Neuronal stem cell (in vitro differentiated cells): ENCODE measurements at regions not wholly inside any gene's neighbourhood (a gene's known extent, or its start where the extent isn't known, plus 50 kb on each side); places are given as distances from the start of the nearest gene placed in this dataset.

Experiments
- DNase-seq: peaks from one replicate; pipeline ENCODE4 v3.0.0-alpha.2; 2013; ENCODE audit warnings: low spot score
- H2AFZ ChIP-seq: one replicate; pipeline ENCODE4 v1.6.1; 2013; ENCODE audit warnings: mild to moderate bottlenecking, low read length, inconsistent platforms
- H2AK5ac ChIP-seq: 2 replicates; pipeline ENCODE4 v1.6.1; 2013; ENCODE audit warnings: low read depth, mild to moderate bottlenecking, inconsistent platforms, low read length, moderate library complexity, mixed read lengths
- H2BK120ac ChIP-seq: 2 replicates; pipeline ENCODE4 v1.6.1; 2013; ENCODE audit warnings: low read depth, mild to moderate bottlenecking, inconsistent platforms, low read length, moderate library complexity, mixed read lengths
- H2BK12ac ChIP-seq: one replicate; pipeline ENCODE4 v1.6.1; 2013; ENCODE audit warnings: low read length, inconsistent platforms
- H2BK15ac ChIP-seq: 2 replicates; pipeline ENCODE4 v1.6.1; 2013; ENCODE audit warnings: mild to moderate bottlenecking, low read length, inconsistent platforms, mixed read lengths
- H2BK5ac ChIP-seq: one replicate; pipeline ENCODE4 v1.6.1; 2013; ENCODE audit warnings: inconsistent platforms, mild to moderate bottlenecking, low read length, moderate library complexity
- H3K14ac ChIP-seq: one replicate; pipeline ENCODE4 v1.6.1; 2013; ENCODE audit warnings: low read length, inconsistent platforms
- H3K18ac ChIP-seq: 2 replicates; pipeline ENCODE4 v1.6.1; 2013; ENCODE audit warnings: low read length, inconsistent platforms
- H3K23ac ChIP-seq: 2 replicates; pipeline ENCODE4 v1.6.1; 2013; ENCODE audit warnings: low read depth, mild to moderate bottlenecking, mixed read lengths, low read length, inconsistent platforms; ENCODE audit not compliant: poor library complexity
- H3K27ac ChIP-seq: replicated peaks from 3 replicates; pipeline ENCODE4 v1.5.1; 2013; ENCODE audit warnings: low read length, inconsistent platforms
- H3K27me3 ChIP-seq, 3 experiments: 2 replicates each; pipeline ENCODE4 v1.6.1; 2013; ENCODE audit warnings: low read length in 3 of 3, mild to moderate bottlenecking in 2 of 3, inconsistent platforms in 1 of 3, low read depth in 1 of 3, mixed read lengths in 1 of 3, moderate library complexity in 1 of 3; ENCODE audit not compliant: control insufficient read depth in 3 of 3, insufficient read depth in 3 of 3
- H3K36me3 ChIP-seq, 2 donors: replicated peaks in 1 of 2; 2 replicates each; pipeline ENCODE4 v1.6.1; 2013; ENCODE audit warnings: low read length in 2 of 2; ENCODE audit not compliant: control insufficient read depth in 2 of 2, insufficient read depth in 2 of 2
- H3K4ac ChIP-seq: 2 replicates; pipeline ENCODE4 v1.6.1; 2013; ENCODE audit warnings: inconsistent platforms, mild to moderate bottlenecking, low read length, moderate library complexity
- H3K4me1 ChIP-seq, 2 donors: 1 replicate in 1 of 2; 2 replicates in 1 of 2; pipeline ENCODE4 v1.6.1; 2013; ENCODE audit warnings: low read length in 2 of 2, low read depth in 1 of 2; ENCODE audit not compliant: control insufficient read depth in 2 of 2, insufficient read depth in 1 of 2
- H3K4me2 ChIP-seq: one replicate; pipeline ENCODE4 v1.6.1; 2013; ENCODE audit warnings: mild to moderate bottlenecking, low read length, inconsistent platforms; ENCODE audit not compliant: insufficient read depth, poor library complexity, severe bottlenecking
- H3K4me3 ChIP-seq, 2 donors: 2 replicates each; pipeline ENCODE4 v1.5.1; 2013; ENCODE audit warnings: low read length in 2 of 2, mild to moderate bottlenecking in 2 of 2, inconsistent platforms in 1 of 2, moderate library complexity in 1 of 2
- H3K79me1 ChIP-seq: one replicate; pipeline ENCODE4 v1.6.1; 2013; ENCODE audit warnings: low read depth, mild to moderate bottlenecking, inconsistent platforms, low read length, moderate library complexity
- H3K9ac ChIP-seq: one replicate; pipeline ENCODE4 v1.6.1; 2013; ENCODE audit warnings: mild to moderate bottlenecking, low read depth, low read length, inconsistent platforms; ENCODE audit not compliant: poor library complexity
- H3K9me3 ChIP-seq, 2 donors: replicated peaks in 1 of 2; 2 replicates each; pipeline versions ENCODE3 to v1.6.1; 2013; ENCODE audit warnings: low read length in 2 of 2, mild to moderate bottlenecking in 2 of 2, inconsistent platforms in 1 of 2, low read depth in 1 of 2, mixed read lengths in 1 of 2, moderate library complexity in 1 of 2; ENCODE audit not compliant: control insufficient read depth in 2 of 2, insufficient read depth in 1 of 2
- H4K8ac ChIP-seq: one replicate; pipeline ENCODE4 v1.6.1; 2013; ENCODE audit warnings: low read depth, mild to moderate bottlenecking, inconsistent platforms, low read length, moderate library complexity
- H4K91ac ChIP-seq: one replicate; pipeline ENCODE4 v1.6.1; 2013; ENCODE audit warnings: low read length, low read depth, mild to moderate bottlenecking, inconsistent platforms; ENCODE audit not compliant: poor library complexity
- WGBS, 2 donors: extraction: QIAGEN DNeasy Blood & Tissue Kit; methylation state at CpG; one replicate each; pipeline ENCODE4 v1.1.7; 2013; ENCODE audit warnings: missing lambda C conversion rate in 2 of 2, mixed read lengths in 1 of 2; ENCODE audit not compliant: insufficient read length in 2 of 2, insufficient replicate concordance in 1 of 2; ENCODE audit errors: extremely low coverage in 2 of 2; 5-methylcytosine and 5-hydroxymethylcytosine counted together

DNA sequence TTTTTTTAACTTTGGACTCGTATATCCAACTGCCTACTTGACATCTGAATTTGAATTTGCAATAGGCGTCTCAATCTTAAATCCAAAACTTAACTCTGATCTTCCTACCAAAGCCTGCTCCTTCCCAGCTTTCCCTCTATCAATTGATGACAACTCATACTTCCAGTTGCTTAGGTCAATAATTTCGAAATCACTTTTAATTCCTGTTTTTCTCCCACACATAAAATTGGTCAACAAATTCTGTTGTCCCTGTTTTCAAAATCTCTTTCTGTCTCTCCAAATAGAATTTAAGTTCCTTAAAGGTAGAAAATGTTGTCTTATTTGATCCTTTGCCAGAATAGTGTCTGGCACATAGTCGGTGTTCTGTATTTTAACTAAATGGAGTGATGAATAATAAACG is 332.4 kb downstream of the SATB1 start:
- no peak overlapping the region for H3K9ac ChIP-seq
- no peaks in the 10 kb centered on the region for H3K27me3 ChIP-seq
- no peak overlapping the region for H3K4me3 ChIP-seq
- DNase-seq: no peak
- H3K14ac ChIP-seq: no peak overlapping the region
- H3K4me2 ChIP-seq: no peak overlapping the region
- no peak overlapping the region for H2BK12ac ChIP-seq
- H3K27ac ChIP-seq: no peak overlapping the region
- no peak overlapping the region for H4K91ac ChIP-seq
- no peak overlapping the region for H2BK15ac ChIP-seq
- no peak overlapping the region for H3K23ac ChIP-seq
- H3K9me3 ChIP-seq: peaks cover 0 to 7% of the 10 kb centered on the region in 2 donors
- no peaks in the 10 kb centered on the region for H3K79me1 ChIP-seq
- no peak overlapping the region for H2BK120ac ChIP-seq
- no peak overlapping the region for H3K4ac ChIP-seq
- H4K8ac ChIP-seq: no peak overlapping the region
- H3K18ac ChIP-seq: no peak overlapping the region
- no peak overlapping the region for H2AK5ac ChIP-seq
- H2AFZ ChIP-seq: no peak overlapping the region
- H2BK5ac ChIP-seq: no peak overlapping the region
- no peaks in the 10 kb centered on the region for H3K36me3 ChIP-seq
- no CpG with 5 or more reads among the region's 5 CpGs for WGBS, 2 donors
- H3K4me1 ChIP-seq: no peaks in the 10 kb centered on the region

DNA sequence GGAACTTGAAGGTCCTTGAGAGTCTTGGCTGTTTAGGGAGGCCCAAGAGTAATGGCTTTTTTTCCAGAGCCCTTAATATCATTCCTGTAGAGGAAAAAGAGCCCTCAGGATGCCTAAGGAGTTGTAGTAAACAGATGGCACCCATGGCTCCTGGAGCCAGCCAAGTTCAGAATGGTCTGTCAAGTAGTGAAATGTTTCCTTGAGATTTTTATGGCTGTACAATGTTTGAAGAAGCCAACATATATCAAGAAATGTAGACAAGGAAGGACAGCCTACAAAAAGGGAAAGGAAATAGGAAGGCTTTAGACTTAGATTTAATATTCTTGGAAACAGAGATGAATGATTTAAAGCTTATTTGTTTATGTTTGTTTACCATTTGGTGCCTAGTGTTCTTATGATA is 334.8 kb downstream of the SATB1 start:
- Histone ChIP-seq H4K91ac (no peak overlapping the region), H2BK15ac (no peak overlapping the region), H3K23ac (no peak overlapping the region), H3K4ac (no peak overlapping the region), H3K36me3 (no peaks in the 10 kb centered on the region), H3K9me3 (peaks cover 0 to 3% of the 10 kb centered on the region in 2 donors), H2AK5ac (no peak overlapping the region), H3K4me3 (no peak overlapping the region), H2BK5ac (no peak overlapping the region), H2AFZ (no peak overlapping the region), H3K14ac (no peak overlapping the region), H4K8ac (no peak overlapping the region), H3K27me3 (no peaks in the 10 kb centered on the region), H2BK120ac (no peak overlapping the region), H2BK12ac (no peak overlapping the region), H3K4me1 (peaks cover 0 to 3% of the 10 kb centered on the region in 2 donors), H3K27ac (no peak overlapping the region), H3K4me2 (no peak overlapping the region), H3K18ac (no peak overlapping the region), H3K79me1 (no peaks in the 10 kb centered on the region), H3K9ac (no peak overlapping the region)
- no peak for DNase-seq

GRCh38 chr3:18087988-18088387 is 337.2 kb downstream of the SATB1 start:
- peaks cover 0 to 3% of the 10 kb centered on the region in 2 donors for H3K9me3 ChIP-seq
- no peak overlapping the region for H3K4ac ChIP-seq
- peaks cover 0 to 3% of the 10 kb centered on the region in 2 donors for H3K4me1 ChIP-seq
- no peak overlapping the region for H2AK5ac ChIP-seq
- no CpG with 5 or more reads among the region's 3 CpGs for WGBS, 2 donors
- H4K8ac ChIP-seq: no peak overlapping the region
- DNase-seq: no peak
- H4K91ac ChIP-seq: no peak overlapping the region
- H2BK120ac ChIP-seq: no peak overlapping the region
- H3K79me1 ChIP-seq: no peaks in the 10 kb centered on the region
- H3K23ac ChIP-seq: no peak overlapping the region
- no peaks in the 10 kb centered on the region for H3K36me3 ChIP-seq
- no peak overlapping the region for H2BK15ac ChIP-seq
- no peak overlapping the region for H3K4me2 ChIP-seq
- no peak overlapping the region for H3K9ac ChIP-seq
- no peak overlapping the region for H2AFZ ChIP-seq
- no peak overlapping the region for H2BK12ac ChIP-seq
- no peak overlapping the region for H3K27ac ChIP-seq
- H3K4me3 ChIP-seq: no peak overlapping the region
- H3K18ac ChIP-seq: no peak overlapping the region
- no peak overlapping the region for H2BK5ac ChIP-seq
- H3K27me3 ChIP-seq: no peaks in the 10 kb centered on the region
- no peak overlapping the region for H3K14ac ChIP-seq

GRCh38 chr3:18086760-18087159 is 338.4 kb downstream of the SATB1 start:
- no CpG with 5 or more reads among the region's 5 CpGs for WGBS, 2 donors
- no peak for DNase-seq
- no peak overlapping the region for H3K4ac ChIP-seq
- no peak overlapping the region for H3K27ac ChIP-seq
- peaks cover 0 to 3% of the 10 kb centered on the region in 2 donors for H3K4me1 ChIP-seq
- no peak overlapping the region for H4K91ac ChIP-seq
- no peak overlapping the region for H3K23ac ChIP-seq
- H2BK15ac ChIP-seq: no peak overlapping the region
- no peak overlapping the region for H2BK12ac ChIP-seq
- H3K36me3 ChIP-seq: no peaks in the 10 kb centered on the region
- no peak overlapping the region for H3K14ac ChIP-seq
- no peak overlapping the region for H4K8ac ChIP-seq
- H3K27me3 ChIP-seq: no peaks in the 10 kb centered on the region
- no peak overlapping the region for H2AK5ac ChIP-seq
- no peak overlapping the region for H3K18ac ChIP-seq
- peaks cover 0 to 3% of the 10 kb centered on the region in 2 donors for H3K9me3 ChIP-seq
- no peak overlapping the region for H3K4me3 ChIP-seq
- H2BK5ac ChIP-seq: no peak overlapping the region
- no peaks in the 10 kb centered on the region for H3K79me1 ChIP-seq
- no peak overlapping the region for H3K9ac ChIP-seq
- no peak overlapping the region for H2AFZ ChIP-seq
- H3K4me2 ChIP-seq: no peak overlapping the region
- H2BK120ac ChIP-seq: no peak overlapping the region
